HT-29 (cell line): ENCODE measurements at regions not wholly inside any gene's neighbourhood (a gene's known extent, or its start where the extent isn't known, plus 50 kb on each side); places are given as distances from the start of the nearest gene placed in this dataset.
"Not testable (repeated sequence)": the region's sequence is repeated elsewhere in the genome, so short reads cannot be mapped to it uniquely, and the experiment has no call there.

Experiments
- DNase-seq: peaks from one replicate; pipeline ENCODE4 v3.0.0-alpha.2; 2015; ENCODE audit warnings: low spot score

DNA sequence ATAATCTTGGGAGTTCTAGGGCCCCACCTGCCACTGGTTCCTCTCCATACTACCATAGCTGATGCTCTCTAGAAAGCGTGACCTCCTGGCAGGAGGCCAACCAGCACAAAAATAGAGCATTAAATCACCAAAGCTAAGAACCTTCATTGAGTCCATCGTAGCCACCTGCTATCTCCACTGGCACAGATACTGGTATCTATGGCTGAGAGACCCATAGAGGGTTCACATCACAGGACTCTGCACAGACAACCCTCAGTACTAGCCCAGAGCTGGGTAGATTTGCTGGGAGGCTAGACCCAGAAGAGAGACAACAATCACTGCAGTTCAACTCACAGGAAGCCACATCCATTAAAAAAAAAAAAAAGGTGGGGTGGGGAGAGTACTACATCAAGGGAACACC, 509.1 kb downstream of the DTWD2 start:
- no peak for DNase-seq

- DNase-seq, result no peak
These were observed 509.5 kb downstream of the DTWD2 start for GRCh38 chr5:118478852-118479251.

- no peak for DNase-seq
These were observed 520.3 kb downstream of the DTWD2 start for GRCh38 chr5:118468085-118468484.

GRCh38 chr5:118467103-118467502, 521.2 kb downstream of the DTWD2 start:
- no peak for DNase-seq

- DNase-seq, result no peak
These were observed 521.9 kb downstream of the DTWD2 start for GRCh38 chr5:118466418-118466817.

- DNase-seq, result not testable (repeated sequence)
These were observed 526.1 kb downstream of the DTWD2 start for GRCh38 chr5:118462276-118462675.

GRCh38 chr5:118461436-118461835, 526.9 kb downstream of the DTWD2 start:
- no peak for DNase-seq

DNA sequence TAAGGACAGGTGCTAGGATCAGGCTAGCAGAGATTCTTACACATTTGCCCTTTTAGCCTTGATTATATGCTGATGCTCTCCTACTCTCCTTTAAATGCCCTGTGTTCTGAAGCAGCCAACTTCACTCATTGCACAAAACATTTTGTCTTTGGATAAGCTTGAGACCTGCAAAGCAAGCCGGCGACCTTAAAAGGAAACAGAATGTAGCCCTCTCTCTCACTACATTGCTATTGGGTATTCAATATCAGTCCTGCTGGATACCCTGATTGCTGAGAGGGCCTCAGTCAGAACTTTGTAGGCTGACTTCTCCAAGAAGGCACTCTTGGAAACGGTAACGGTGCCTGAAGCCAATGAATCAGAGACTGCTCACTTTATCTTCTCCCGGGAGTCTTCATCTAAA, 528.9 kb downstream of the DTWD2 start:
- DNase-seq, result no peak

DNA sequence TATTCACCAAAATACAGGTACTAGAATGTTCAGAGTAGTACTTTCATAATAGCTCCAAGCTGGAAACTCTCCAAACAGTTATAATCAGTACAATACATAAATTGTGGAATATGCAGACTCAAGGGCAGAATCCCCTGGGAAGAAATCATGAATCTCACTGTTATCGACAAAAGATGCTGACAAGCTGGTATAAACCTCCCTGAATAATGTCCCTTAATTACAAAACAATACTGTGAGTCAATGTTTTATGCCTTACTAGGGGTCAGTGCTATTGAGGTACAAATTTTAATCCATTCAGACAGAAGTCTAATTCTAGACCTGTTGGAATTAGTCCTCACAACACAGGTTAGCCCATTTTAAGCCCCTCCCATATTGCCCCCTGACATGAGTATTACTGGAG, 532.3 kb downstream of the DTWD2 start:
- DNase-seq, result no peak

GRCh38 chr5:118451697-118452247, 536.6 kb downstream of the DTWD2 start:
- no peak for DNase-seq

DNA sequence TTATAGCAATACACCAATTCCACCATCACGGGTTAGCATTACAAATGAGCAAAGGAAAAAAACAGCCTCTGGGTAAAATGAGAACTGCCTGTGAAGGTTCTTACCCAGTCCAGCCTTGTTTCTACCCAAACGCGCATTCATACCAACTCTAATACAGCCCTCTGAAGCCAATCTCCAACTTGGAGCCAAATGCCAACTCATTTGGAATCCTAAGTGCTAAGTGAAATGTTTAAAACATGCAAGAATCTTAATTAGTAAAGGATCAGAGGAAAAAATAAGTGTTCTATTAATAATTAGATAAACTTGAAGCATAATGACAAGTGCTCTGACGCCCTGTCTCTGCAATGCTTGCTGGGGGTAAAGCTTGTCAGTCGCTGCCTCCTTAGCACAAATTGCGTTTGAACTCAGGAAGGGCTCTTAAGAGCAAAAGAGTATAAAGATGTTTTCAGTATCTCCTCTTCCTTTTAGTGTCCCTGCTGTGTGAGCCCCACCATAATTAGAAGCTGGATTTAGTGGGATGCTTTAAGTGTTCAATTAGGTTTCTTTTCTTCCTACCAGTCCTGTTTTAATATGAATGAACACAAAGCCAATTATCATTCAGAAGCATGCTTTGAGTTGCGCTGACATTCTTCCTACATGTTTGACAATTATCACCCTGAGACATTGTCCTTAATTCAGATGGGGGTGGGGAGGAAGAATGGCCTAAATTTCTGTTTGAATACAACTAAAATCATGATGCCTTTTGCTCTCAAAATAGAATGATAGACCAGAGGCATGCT, 537.6 kb downstream of the DTWD2 start:
- DNase-seq, result no peak

DNA sequence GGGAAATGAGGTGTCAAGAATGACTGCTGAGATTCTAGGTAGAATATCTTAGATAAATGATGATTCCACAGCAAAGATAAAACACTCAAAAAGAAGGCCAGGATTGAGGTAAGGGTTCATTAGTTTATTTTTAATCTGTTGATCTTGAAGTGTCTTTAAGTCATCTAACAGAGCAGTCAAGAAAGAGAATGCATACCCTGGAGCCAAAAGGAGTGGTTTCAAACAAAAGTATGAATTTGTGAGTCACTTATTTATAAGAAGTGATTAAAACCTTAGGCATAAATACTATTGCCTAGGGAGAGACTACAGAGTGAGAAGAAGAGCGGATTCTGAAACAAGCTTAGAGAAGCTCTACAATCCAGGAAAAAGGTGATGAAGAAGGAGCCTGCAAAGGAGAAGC, 541.0 kb downstream of the DTWD2 start:
- no peak for DNase-seq

GRCh38 chr5:118441956-118442355, 546.4 kb downstream of the DTWD2 start:
- DNase-seq, result no peak

DNA sequence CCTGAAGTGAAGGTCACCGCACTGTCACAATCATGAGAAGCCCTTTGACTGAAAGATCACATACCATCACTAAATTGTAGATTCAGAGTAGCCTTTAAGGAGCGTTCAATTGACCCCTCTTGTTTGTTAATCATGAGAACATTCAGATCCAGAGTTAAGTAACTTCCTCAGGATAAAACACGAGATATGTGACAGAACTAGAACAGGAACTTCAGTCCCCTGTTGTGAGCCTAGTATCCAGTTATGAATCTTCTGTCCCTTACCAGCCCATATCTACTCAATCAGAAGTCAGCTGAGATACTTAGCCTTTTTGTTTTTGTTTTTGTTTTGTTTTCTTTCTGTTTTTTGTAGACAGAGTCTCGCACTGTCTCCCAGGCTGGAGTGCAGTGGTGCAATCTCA, 547.3 kb downstream of the DTWD2 start:
- DNase-seq, result no peak

DNA sequence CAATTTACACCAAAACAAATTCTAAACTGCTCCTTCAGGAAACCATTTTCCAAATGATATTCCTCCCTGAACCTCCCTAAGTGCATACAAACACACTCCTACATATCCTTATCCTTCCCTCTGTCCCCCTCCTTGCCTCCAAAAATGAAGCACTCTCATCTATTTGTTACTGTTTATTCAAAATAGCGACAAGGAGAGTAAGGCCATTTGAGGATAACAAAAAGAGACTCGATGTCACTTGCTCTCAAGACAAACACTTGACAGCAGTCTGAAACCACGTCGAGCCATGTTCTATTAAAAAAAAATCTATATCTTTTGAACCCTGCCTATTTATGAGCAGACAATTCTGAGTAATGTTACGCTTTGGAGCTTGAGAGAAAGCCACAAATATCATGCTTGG, 547.9 kb downstream of the DTWD2 start:
- DNase-seq, result no peak

DNA sequence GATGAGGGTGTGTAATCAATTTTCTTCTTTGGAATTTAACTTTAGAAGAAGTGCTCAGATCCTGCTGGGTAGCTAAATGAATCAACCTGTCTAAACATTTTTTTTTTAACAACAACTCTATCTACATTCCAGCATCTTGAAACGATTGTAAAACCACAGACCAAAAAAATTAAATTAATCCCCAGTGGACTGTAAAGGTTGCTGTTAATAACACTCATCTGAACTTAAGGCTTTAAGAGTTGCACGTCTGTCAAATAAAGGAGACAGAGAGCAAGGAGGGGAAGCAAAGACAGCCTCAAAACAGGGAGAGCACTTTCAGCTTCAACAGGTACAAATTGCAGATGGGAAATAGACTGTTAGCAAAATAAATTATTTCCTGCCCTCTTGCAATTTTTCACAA, 548.5 kb downstream of the DTWD2 start:
- DNase-seq, result no peak

DNA sequence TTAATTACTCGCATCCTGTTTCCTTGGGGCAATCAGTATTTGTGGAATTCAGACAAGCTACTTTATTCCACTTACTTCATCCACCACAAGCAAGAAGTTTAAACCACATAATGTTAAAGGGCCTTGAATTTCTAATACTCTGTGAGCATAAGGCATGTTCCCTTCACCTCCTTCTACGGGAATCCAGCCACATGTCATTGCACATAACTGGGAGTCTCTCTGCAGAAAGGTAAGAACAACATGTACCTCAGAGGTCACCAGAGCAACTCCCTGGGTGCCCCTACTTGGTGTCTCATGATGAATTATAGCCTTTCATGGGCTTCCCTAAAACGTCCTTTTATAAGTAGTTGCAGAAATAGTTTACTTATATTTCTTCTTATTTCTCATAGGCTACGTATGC, 553.2 kb downstream of the DTWD2 start:
- DNase-seq, result no peak

- no peak for DNase-seq
These were observed 553.8 kb downstream of the DTWD2 start for GRCh38 chr5:118434522-118434921.

DNA sequence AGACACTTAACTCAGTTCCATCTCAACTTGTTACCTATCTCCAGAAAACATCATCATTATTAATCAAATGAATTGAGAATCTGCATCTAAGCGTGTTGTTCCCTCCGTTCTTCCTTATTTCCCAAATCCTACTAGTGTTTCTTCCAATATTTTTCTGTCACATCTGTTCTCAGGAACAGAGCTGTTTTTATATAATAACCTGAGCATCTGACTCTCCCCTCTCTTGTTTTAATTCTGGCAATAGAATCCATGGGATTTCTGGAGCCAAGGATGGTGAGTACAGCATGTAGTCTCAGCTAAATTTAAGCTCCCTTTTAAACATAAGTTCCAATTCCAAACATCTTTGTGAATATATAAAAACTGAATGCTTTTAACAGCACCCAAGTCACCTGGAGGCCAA, 558.3 kb downstream of the DTWD2 start:
- no peak for DNase-seq

- DNase-seq, result no peak
These were observed 580.4 kb downstream of the DTWD2 start for GRCh38 chr5:118407958-118408357.

DNA sequence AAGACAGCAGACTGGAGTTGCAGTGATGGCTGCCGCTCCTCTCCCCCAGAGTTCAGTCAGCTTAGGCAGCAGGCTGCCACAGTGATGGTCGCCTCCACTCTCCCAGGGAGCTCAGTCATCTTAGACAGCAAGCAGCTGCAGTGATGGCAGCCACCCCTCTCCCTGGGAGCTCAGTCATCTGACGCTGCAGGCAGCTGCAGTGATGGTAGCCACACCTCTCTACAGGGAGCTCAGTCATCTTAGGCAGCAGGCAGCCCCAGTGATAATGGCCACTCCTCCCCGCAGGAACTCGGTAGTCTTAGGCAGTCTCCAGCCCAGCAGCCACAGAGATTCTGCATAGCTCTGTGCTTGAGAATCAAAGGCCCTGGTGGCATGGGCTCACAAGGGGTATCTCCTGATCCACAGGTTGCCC, 582.7 kb downstream of the DTWD2 start:
- no peak for DNase-seq

DNA sequence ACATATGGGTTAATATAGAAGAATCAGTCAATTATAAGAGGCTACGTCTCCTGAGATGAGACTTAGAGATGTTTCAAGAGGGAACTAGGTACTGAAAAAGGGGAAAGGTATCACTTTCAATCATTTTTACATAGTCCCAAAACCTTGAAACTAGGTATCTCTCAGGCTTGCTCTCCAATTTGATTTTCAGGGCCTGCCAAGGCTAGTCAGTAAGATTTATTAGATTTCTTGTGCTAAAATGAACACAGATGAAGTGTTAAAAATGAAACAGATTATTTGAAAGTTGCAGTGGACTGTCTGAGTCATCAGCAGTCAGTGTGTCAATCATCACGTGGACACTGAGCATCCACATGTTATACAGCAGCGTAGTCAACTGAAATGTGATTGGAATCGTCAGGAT, 591.1 kb downstream of the DTWD2 start:
- DNase-seq, result no peak

DNA sequence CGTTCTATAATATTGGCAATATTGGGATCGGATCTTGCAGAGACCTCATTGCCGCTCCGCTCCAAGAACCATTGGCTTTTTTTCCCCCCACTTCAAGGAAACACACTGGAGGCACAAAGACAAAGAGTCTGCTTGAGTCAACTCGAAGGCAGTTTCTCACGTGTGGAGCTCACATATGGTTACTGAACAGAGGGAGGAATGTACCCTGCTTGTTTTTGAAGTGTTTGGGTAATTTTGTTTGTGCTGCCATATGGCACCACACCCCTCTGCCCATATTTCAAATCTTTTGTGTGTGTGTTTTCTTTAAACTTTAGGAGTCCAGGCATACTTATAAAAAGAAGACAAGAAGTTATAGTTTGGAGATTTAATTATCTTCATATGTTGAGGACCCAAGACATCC, 595.9 kb downstream of the DTWD2 start:
- no peak for DNase-seq

- not testable (repeated sequence) for DNase-seq
These were observed 605.4 kb downstream of the DTWD2 start for GRCh38 chr5:118382931-118383330.
